WTC11 (cell line): ENCODE measurements at regions not wholly inside any gene's neighbourhood (a gene's known extent, or its start where the extent isn't known, plus 50 kb on each side); places are given as distances from the start of the nearest gene placed in this dataset.

ENCODE experiments used
- AFF4 ChIP-seq: sonication (generic); formaldehyde crosslinking; IDR thresholded peaks from 2 replicates; pipeline ENCODE4 v1.8.1; 2023; ENCODE audit warnings: mild to moderate bottlenecking, missing genetic modification reagents, borderline replicate concordance
- CTCF ChIP-seq: fragments of 200-600 bp; IDR thresholded peaks from 2 replicates; pipeline ENCODE4 v1.8.0; 2022; ENCODE audit warnings: antibody characterized with exemption
- E2F1 ChIP-seq: sonication (generic); formaldehyde crosslinking; IDR thresholded peaks from 2 replicates; pipeline ENCODE4 v1.8.0; 2022; ENCODE audit warnings: mild to moderate bottlenecking, missing genetic modification reagents
- E2F4 ChIP-seq: sonication (generic); formaldehyde crosslinking; IDR thresholded peaks from 2 replicates; pipeline ENCODE4 v1.8.1; 2022; ENCODE audit warnings: low read depth, mild to moderate bottlenecking, moderate library complexity, missing genetic modification reagents, borderline replicate concordance
- MLX ChIP-seq: sonication (generic); formaldehyde crosslinking; IDR thresholded peaks from 2 replicates; pipeline ENCODE4 v1.8.1; 2023; ENCODE audit warnings: mild to moderate bottlenecking, missing genetic modification reagents, moderate library complexity
- NR2C2 ChIP-seq: sonication (generic); formaldehyde crosslinking; IDR thresholded peaks from 2 replicates; pipeline ENCODE4 v1.8.0; 2022; ENCODE audit warnings: mild to moderate bottlenecking, missing genetic modification reagents
- SMAD4 ChIP-seq: sonication (generic); formaldehyde crosslinking; IDR thresholded peaks from 2 replicates; pipeline ENCODE4 v1.8.0; 2022; ENCODE audit warnings: mild to moderate bottlenecking, missing genetic modification reagents
- TP53 ChIP-seq: sonication (generic); formaldehyde crosslinking; IDR thresholded peaks from 2 replicates; pipeline ENCODE4 v1.8.1; 2023; ENCODE audit warnings: mild to moderate bottlenecking, missing genetic modification reagents
- USF1 ChIP-seq: sonication (generic); formaldehyde crosslinking; IDR thresholded peaks from 2 replicates; pipeline ENCODE4 v1.8.0; 2022; ENCODE audit warnings: mild to moderate bottlenecking, missing genetic modification reagents
- USF2 ChIP-seq: sonication (generic); formaldehyde crosslinking; IDR thresholded peaks from 2 replicates; pipeline ENCODE4 v1.8.1; 2023; ENCODE audit warnings: mild to moderate bottlenecking, missing genetic modification reagents, moderate library complexity
- ZSCAN18 ChIP-seq: fragments of 250-450 bp; sonication (Bioruptor Pico); IDR thresholded peaks from 2 replicates; pipeline ENCODE4 v2.1.2; 2022; ENCODE audit warnings: mild to moderate bottlenecking, moderate library complexity

GRCh38 chr4:181761156-181761555 lies 482.0 kb upstream of the TENM3 start:
- TF ChIP-seq TP53 (CRISPR knock-in tag), result no peak
- TF ChIP-seq CTCF, result no peak
- TF ChIP-seq E2F4 (CRISPR knock-in tag), result no peak
- no peak for TF ChIP-seq USF2 (CRISPR knock-in tag)
- no peak for TF ChIP-seq NR2C2 (CRISPR knock-in tag)
- TF ChIP-seq E2F1 (CRISPR knock-in tag), result no peak
- no peak for TF ChIP-seq USF1 (CRISPR knock-in tag)
- TF ChIP-seq MLX (CRISPR knock-in tag), result no peak
- TF ChIP-seq ZSCAN18 (CRISPR knock-in tag), result no peak
- no peak for TF ChIP-seq SMAD4 (CRISPR knock-in tag)
- no peak for TF ChIP-seq AFF4
